Lower leg skin (tissue), 4 donors: ENCODE measurements at regions not wholly inside any gene's neighbourhood (a gene's known extent, or its start where the extent isn't known, plus 50 kb on each side); places are given as distances from the start of the nearest gene placed in this dataset.

Experiments used
- DNase-seq, 2 donors: peaks; one replicate each; pipeline ENCODE4 v3.0.0-alpha.2; 2019; ENCODE audit warnings: low spot score in 2 of 2
- H3K4me3 ChIP-seq: fragments of 200-600 bp; sonication (generic); 2 replicates; pipeline ENCODE4 v1.5.1; 2017; ENCODE audit warnings: mild to moderate bottlenecking, low read depth; ENCODE audit not compliant: poor library complexity, severe bottlenecking
- POLR2A ChIP-seq, 2 donors: fragments of 450-650 bp; IDR thresholded peaks; one replicate each; pipeline ENCODE4 v1.6.1; 2016 to 2017; ENCODE audit warnings: antibody characterized with exemption in 2 of 2, mild to moderate bottlenecking in 1 of 2, moderate library complexity in 1 of 2
- WGBS, 2 donors: methylation state at CpG; one replicate each; pipeline ENCODE4 v1.1.5; 2018; 5-methylcytosine and 5-hydroxymethylcytosine counted together
- intact Hi-C: fragments of 100-400 bp; cut with DNase I; formaldehyde crosslinking; loops from one replicate; pipeline ENCODE4 v1.15.0; 2023; ENCODE audit warnings: low total_unique reads
- TF ChIP-seq, protein P1 (sequence below), 3 donors: fragments of 450-650 bp; IDR thresholded peaks; one replicate each; pipeline ENCODE4 v1.5.1; 2016; ENCODE audit warnings: antibody characterized with exemption in 3 of 3, mild to moderate bottlenecking in 3 of 3, moderate library complexity in 2 of 3

DNA sequence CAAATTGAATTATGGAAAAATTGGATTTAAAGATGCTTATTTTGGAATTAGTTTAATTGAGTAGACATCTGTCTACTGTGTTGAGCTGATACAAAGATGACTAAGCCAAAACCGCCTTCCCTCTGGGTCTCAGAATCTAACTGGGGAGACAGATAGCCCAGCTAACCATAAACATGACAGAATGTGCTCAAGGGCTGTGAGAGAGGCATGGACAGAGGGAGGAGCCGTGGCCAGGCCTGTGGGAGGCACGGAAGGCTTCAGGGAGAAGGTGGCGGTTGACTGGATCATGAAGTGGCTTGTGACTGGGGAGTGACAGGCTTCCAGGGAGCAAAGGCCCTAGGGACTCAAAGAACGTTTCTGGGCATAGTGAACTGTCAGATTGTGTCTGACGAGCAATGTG lies 74.6 kb downstream of the DACT1 start:
- DNase-seq: no peak
- intact Hi-C loops: no loop called here
- 70 to 73% methylated on average over 6 of the region's 6 CpGs for WGBS, 2 donors

DNA sequence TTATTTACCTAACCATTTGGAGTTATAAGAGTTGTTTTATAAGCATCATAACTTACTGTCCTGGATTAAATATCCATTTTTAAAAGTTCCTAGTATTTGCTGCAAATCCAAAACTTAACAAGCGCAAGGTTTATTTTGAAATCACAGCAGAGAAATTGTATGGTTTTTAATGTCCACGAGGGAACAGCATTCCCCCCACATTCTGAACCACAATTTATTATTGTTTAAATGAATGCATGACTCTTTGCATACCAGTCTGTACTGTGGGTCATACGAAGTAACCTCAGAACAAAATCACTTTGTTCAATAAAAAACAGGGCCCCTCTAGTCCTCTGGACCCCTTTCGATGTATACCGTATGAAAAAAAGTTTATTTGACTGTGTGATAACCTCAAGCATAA lies 75.9 kb downstream of the DACT1 start:
- 73 to 79% methylated on average over 5 of the region's 5 CpGs for WGBS, 2 donors
- no peak for DNase-seq
- TF ChIP-seq POLR2A (IDR thresholded peaks at IDR 0.05): no peak
- TF ChIP-seq, protein P1, sequence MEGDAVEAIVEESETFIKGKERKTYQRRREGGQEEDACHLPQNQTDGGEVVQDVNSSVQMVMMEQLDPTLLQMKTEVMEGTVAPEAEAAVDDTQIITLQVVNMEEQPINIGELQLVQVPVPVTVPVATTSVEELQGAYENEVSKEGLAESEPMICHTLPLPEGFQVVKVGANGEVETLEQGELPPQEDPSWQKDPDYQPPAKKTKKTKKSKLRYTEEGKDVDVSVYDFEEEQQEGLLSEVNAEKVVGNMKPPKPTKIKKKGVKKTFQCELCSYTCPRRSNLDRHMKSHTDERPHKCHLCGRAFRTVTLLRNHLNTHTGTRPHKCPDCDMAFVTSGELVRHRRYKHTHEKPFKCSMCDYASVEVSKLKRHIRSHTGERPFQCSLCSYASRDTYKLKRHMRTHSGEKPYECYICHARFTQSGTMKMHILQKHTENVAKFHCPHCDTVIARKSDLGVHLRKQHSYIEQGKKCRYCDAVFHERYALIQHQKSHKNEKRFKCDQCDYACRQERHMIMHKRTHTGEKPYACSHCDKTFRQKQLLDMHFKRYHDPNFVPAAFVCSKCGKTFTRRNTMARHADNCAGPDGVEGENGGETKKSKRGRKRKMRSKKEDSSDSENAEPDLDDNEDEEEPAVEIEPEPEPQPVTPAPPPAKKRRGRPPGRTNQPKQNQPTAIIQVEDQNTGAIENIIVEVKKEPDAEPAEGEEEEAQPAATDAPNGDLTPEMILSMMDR (IDR thresholded peaks at IDR 0.05): no peak
- intact Hi-C loops: no loop called here
- no peak overlapping the region for H3K4me3 ChIP-seq

More for the DNA sequence above, 74.6 kb downstream of the DACT1 start:
- no peak for TF ChIP-seq POLR2A (IDR thresholded peaks at IDR 0.05)
- TF ChIP-seq, protein P1 (IDR thresholded peaks at IDR 0.05): no peak
- H3K4me3 ChIP-seq: no peak overlapping the region

DNA sequence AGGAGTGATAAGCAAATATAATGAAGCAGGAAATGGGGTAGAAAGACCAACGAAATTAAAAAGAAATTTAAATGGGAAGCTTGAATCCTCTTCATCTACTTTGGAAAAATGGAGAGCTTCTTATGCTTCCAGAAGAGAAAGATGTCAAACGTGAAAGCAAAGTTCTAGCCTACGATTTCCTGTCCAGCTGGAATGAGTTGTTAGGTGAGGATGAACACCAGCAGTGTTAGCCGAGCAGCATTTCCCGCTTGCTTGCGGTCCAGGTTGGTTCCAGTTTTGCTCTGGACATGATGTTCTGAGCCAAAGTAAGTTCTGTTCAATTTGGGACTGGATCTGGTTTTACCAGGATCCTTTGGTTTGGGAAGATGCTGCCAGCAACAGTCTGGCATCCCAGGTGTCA lies 78.9 kb downstream of the DACT1 start:
- no peak for DNase-seq
- no peak overlapping the region for H3K4me3 ChIP-seq
- TF ChIP-seq, protein P1 (IDR thresholded peaks at IDR 0.05): no peak
- no peak for TF ChIP-seq POLR2A (IDR thresholded peaks at IDR 0.05)
- 66 to 77% methylated on average over 6 of the region's 6 CpGs for WGBS, 2 donors
- intact Hi-C loops: no loop called here

DNA sequence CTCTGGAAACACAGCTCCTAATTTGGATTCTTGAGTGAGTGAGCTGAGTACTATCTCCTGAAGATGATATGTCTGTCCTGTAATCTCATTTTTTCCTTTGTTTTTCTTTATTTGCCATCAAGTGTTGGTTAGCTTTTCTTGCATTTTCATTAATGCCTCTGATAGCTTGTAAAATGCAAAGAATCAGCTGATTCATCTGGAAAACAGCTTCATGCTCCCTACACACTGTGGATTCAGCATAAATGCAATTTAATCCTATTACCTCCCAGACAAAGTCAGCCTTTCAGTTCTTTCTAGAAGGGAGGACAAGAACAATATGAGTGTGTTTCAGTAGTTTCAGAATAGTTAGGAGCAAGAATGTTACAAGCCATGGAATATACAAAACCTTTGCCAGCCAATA lies 79.4 kb downstream of the DACT1 start:
- no peak for DNase-seq
- TF ChIP-seq POLR2A (IDR thresholded peaks at IDR 0.05): no peak
- TF ChIP-seq, protein P1 (IDR thresholded peaks at IDR 0.05): no peak
- H3K4me3 ChIP-seq: no peak overlapping the region
- intact Hi-C loops: no loop called here

DNA sequence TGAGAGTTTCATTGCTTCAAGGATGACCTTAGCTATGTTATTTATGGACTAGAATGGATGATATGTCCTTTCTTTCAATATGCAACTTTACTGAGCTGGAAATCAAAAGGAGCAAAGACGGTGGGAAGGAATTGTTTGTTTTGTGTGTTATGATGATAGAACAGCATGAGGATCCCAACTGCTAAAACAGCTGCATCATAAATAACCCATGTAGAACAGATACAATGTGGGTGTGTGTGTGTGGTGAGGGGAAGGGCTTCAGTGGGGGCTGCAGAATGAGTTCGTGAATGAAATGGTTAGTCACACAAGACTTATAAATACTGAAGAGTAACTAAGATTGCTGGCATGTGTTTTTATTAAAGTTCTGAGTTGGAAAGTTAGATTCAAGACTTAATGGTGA lies 80.1 kb downstream of the DACT1 start:
- intact Hi-C loops: no loop called here
- 46 to 61% methylated on average over 2 of the region's 2 CpGs for WGBS, 2 donors
- TF ChIP-seq, protein P1 (IDR thresholded peaks at IDR 0.05): no peak
- no peak for TF ChIP-seq POLR2A (IDR thresholded peaks at IDR 0.05)
- no peak for DNase-seq
- no peak overlapping the region for H3K4me3 ChIP-seq
